GM23248 (cell line): ENCODE measurements at regions not wholly inside any gene's neighbourhood (a gene's known extent, or its start where the extent isn't known, plus 50 kb on each side); places are given as distances from the start of the nearest gene placed in this dataset.

ENCODE experiments used
- DNase-seq: peaks from one replicate; pipeline ENCODE4 v3.0.0-alpha.2; 2015
- H2AFZ ChIP-seq: fragments of 200-600 bp; sonication (generic); 2 replicates; pipeline ENCODE4 v1.6.1; 2016; ENCODE audit warnings: antibody characterized with exemption
- H3F3A ChIP-seq: fragments of 200-600 bp; sonication (generic); 2 replicates; pipeline ENCODE4 v1.6.1; 2016; ENCODE audit warnings: mild to moderate bottlenecking, antibody characterized with exemption, mixed run types; ENCODE audit not compliant: insufficient read depth
- H3K27ac ChIP-seq: fragments of 200-600 bp; sonication (generic); 2 replicates; pipeline ENCODE4 v1.5.1; 2016; ENCODE audit warnings: mild to moderate bottlenecking
- H3K27me3 ChIP-seq: fragments of 200-600 bp; sonication (generic); replicated peaks from 2 replicates; pipeline ENCODE4 v1.6.1; 2016; ENCODE audit warnings: mild to moderate bottlenecking; ENCODE audit not compliant: insufficient read depth
- H3K36me3 ChIP-seq: fragments of 200-600 bp; sonication (generic); 2 replicates; pipeline ENCODE4 v1.6.1; 2016; ENCODE audit warnings: low read depth, mild to moderate bottlenecking
- H3K4me1 ChIP-seq: fragments of 200-600 bp; sonication (generic); 2 replicates; pipeline ENCODE4 v1.6.1; 2016; ENCODE audit warnings: mild to moderate bottlenecking; ENCODE audit not compliant: insufficient read depth
- H3K4me2 ChIP-seq: fragments of 200-600 bp; sonication (generic); one replicate; pipeline ENCODE4 v1.6.1; 2016; ENCODE audit warnings: mild to moderate bottlenecking; ENCODE audit not compliant: unreplicated experiment
- H3K4me3 ChIP-seq: fragments of 200-600 bp; sonication (generic); 2 replicates; pipeline ENCODE4 v1.5.1; 2016; ENCODE audit warnings: mild to moderate bottlenecking
- H3K79me2 ChIP-seq: fragments of 200-600 bp; sonication (generic); 2 replicates; pipeline ENCODE4 v1.6.1; 2016; ENCODE audit warnings: mild to moderate bottlenecking; ENCODE audit not compliant: insufficient read depth
- H3K9ac ChIP-seq: fragments of 200-600 bp; sonication (generic); 2 replicates; pipeline ENCODE4 v1.6.1; 2016; ENCODE audit warnings: mild to moderate bottlenecking
- H3K9me2 ChIP-seq: fragments of 200-600 bp; sonication (generic); 2 replicates; pipeline ENCODE4 v1.6.1; 2016; ENCODE audit warnings: mixed run types, mild to moderate bottlenecking, moderate library complexity; ENCODE audit not compliant: insufficient read depth
- H3K9me3 ChIP-seq: fragments of 200-600 bp; sonication (generic); one replicate; pipeline ENCODE4 v1.6.1; 2017; ENCODE audit warnings: low read depth
- H4K20me1 ChIP-seq: fragments of 200-600 bp; sonication (generic); 2 replicates; pipeline ENCODE4 v1.6.0; 2016; ENCODE audit not compliant: insufficient read depth
- EZH2 ChIP-seq: fragments of 200-600 bp; sonication (generic); IDR thresholded peaks from 2 replicates; pipeline ENCODE4 v1.6.1; 2018; ENCODE audit warnings: antibody characterized with exemption, mild to moderate bottlenecking; ENCODE audit not compliant: insufficient read depth, poor library complexity, severe bottlenecking
- EZH2phosphoT487 ChIP-seq: fragments of 200-600 bp; sonication (generic); IDR thresholded peaks from 2 replicates; pipeline ENCODE4 v1.6.1; 2018; ENCODE audit warnings: antibody characterized with exemption, moderate library complexity, mild to moderate bottlenecking, low read depth; ENCODE audit not compliant: insufficient read depth
- WGBS, 2 experiments: methylation state at CpG; one replicate each; pipeline ENCODE4 v1.1.6; 2015 to 2017; ENCODE audit warnings: low lambda C conversion rate in 2 of 2, low coverage in 1 of 2; ENCODE audit errors: missing lambda C conversion rate in 2 of 2; 5-methylcytosine and 5-hydroxymethylcytosine counted together
- in situ Hi-C: fragments of 300-500 bp; cut with MboI; formaldehyde crosslinking; loops from 2 replicates; pipeline ENCODE4 v1.15.0; 2020

GRCh38 chr9:20012232-20012631 is 223.4 kb upstream of the SLC24A2 start:
- H3K36me3 ChIP-seq: no peaks in the 10 kb centered on the region
- no peaks in the 10 kb centered on the region for H3F3A ChIP-seq
- H3K27me3 ChIP-seq: no peaks in the 10 kb centered on the region
- H3K9me3 ChIP-seq: no peaks in the 10 kb centered on the region
- no peak overlapping the region for H3K4me2 ChIP-seq
- no peaks in the 10 kb centered on the region for H3K9me2 ChIP-seq
- H3K4me3 ChIP-seq: no peak overlapping the region
- no peaks in the 10 kb centered on the region for H3K79me2 ChIP-seq
- no peaks in the 10 kb centered on the region for H3K4me1 ChIP-seq
- WGBS, 2 experiments: 78 to 87% methylated on average over 3 of the region's 3 CpGs
- no peak overlapping the region for H2AFZ ChIP-seq
- H3K9ac ChIP-seq: no peak overlapping the region
- DNase-seq: no peak
- H3K27ac ChIP-seq: no peak overlapping the region
- in situ Hi-C loops: no loop called here
- no peaks in the 10 kb centered on the region for H4K20me1 ChIP-seq
- TF ChIP-seq EZH2phosphoT487 (no peak), EZH2 (no peak)

GRCh38 chr9:20009606-20010005 is 220.8 kb upstream of the SLC24A2 start:
- H3K9me2 ChIP-seq: no peaks in the 10 kb centered on the region
- no peak for TF ChIP-seq EZH2
- TF ChIP-seq EZH2phosphoT487: no peak
- no peaks in the 10 kb centered on the region for H3K36me3 ChIP-seq
- no peaks in the 10 kb centered on the region for H3K9me3 ChIP-seq
- H3K79me2 ChIP-seq: no peaks in the 10 kb centered on the region
- no peak overlapping the region for H3K4me3 ChIP-seq
- H2AFZ ChIP-seq: no peak overlapping the region
- H3K4me1 ChIP-seq: no peaks in the 10 kb centered on the region
- no peak overlapping the region for H3K4me2 ChIP-seq
- H3K27ac ChIP-seq: no peak overlapping the region
- no peak overlapping the region for H3K9ac ChIP-seq
- no peaks in the 10 kb centered on the region for H4K20me1 ChIP-seq
- H3F3A ChIP-seq: no peaks in the 10 kb centered on the region
- in situ Hi-C loops: no loop called here
- no peaks in the 10 kb centered on the region for H3K27me3 ChIP-seq
- no peak for DNase-seq
- 50 to 56% methylated on average over 2 of the region's 2 CpGs for WGBS, 2 experiments

GRCh38 chr9:20002011-20002410 is 213.2 kb upstream of the SLC24A2 start:
- Histone ChIP-seq H3F3A (peaks cover 28% of the 10 kb centered on the region), H2AFZ (no peak overlapping the region), H3K36me3 (no peaks in the 10 kb centered on the region), H3K79me2 (no peaks in the 10 kb centered on the region), H3K9ac (no peak overlapping the region), H3K4me1 (peaks cover 24% of the 10 kb centered on the region), H3K9me3 (no peaks in the 10 kb centered on the region), H3K4me2 (no peak overlapping the region), H4K20me1 (no peaks in the 10 kb centered on the region), H3K27me3 (no peaks in the 10 kb centered on the region), H3K4me3 (no peak overlapping the region), H3K9me2 (no peaks in the 10 kb centered on the region), H3K27ac (no peak overlapping the region)
- in situ Hi-C loops: no loop called here
- WGBS, 2 experiments: 86 to 93% methylated on average over 2 of the region's 2 CpGs
- peak; percentile 35 for DNase-seq
- TF ChIP-seq EZH2phosphoT487 (no peak), EZH2 (no peak)

GRCh38 chr9:20001058-20001457 is 212.2 kb upstream of the SLC24A2 start:
- no peak overlapping the region for H2AFZ ChIP-seq
- H4K20me1 ChIP-seq: no peaks in the 10 kb centered on the region
- no peak for DNase-seq
- H3K9me3 ChIP-seq: no peaks in the 10 kb centered on the region
- no peaks in the 10 kb centered on the region for H3K79me2 ChIP-seq
- H3K27ac ChIP-seq: no peak overlapping the region
- H3K4me1 ChIP-seq: peaks cover 24% of the 10 kb centered on the region
- H3K9ac ChIP-seq: no peak overlapping the region
- no peaks in the 10 kb centered on the region for H3K36me3 ChIP-seq
- no peaks in the 10 kb centered on the region for H3K9me2 ChIP-seq
- H3K4me3 ChIP-seq: no peak overlapping the region
- TF ChIP-seq EZH2phosphoT487 (no peak), EZH2 (no peak)
- H3F3A ChIP-seq: peaks cover 32% of the 10 kb centered on the region
- 81 to 92% methylated on average over 5 of the region's 5 CpGs for WGBS, 2 experiments
- no peak overlapping the region for H3K4me2 ChIP-seq
- no peaks in the 10 kb centered on the region for H3K27me3 ChIP-seq
- in situ Hi-C loops: no loop called here

- in situ Hi-C loops: no loop called here
Measured at GRCh38 chr9:19999491-20000057, 210.7 kb upstream of the SLC24A2 start.

More at GRCh38 chr9:19999491-20000057, 210.7 kb upstream of the SLC24A2 start:
- Histone ChIP-seq H3K4me3 (0 out of 2 replicates have a peak overlapping the region, but pooled peaks have one; percentile 14), H3K36me3 (no peaks in the 10 kb centered on the region), H3K4me1 (peaks cover 24% of the 10 kb centered on the region), H3K27ac (peak overlapping the region; percentile 57), H3K9ac (no peak overlapping the region), H3K27me3 (no peaks in the 10 kb centered on the region), H3K9me2 (no peaks in the 10 kb centered on the region), H3K79me2 (no peaks in the 10 kb centered on the region), H3K9me3 (no peaks in the 10 kb centered on the region), H3F3A (peaks cover 32% of the 10 kb centered on the region), H3K4me2 (peak overlapping the region; percentile 57), H4K20me1 (no peaks in the 10 kb centered on the region), H2AFZ (no peak overlapping the region)
- 0 to 5% methylated on average over 2 of the region's 2 CpGs for WGBS, 2 experiments
- TF ChIP-seq EZH2 (no peak), EZH2phosphoT487 (peak; percentile 95)
- DNase-seq: peak; percentile 82
